Kidney glomerular epithelial cell (primary cell): ENCODE measurements at regions not wholly inside any gene's neighbourhood (a gene's known extent, or its start where the extent isn't known, plus 50 kb on each side); places are given as distances from the start of the nearest gene placed in this dataset.
"Not testable (repeated sequence)": the region's sequence is repeated elsewhere in the genome, so short reads cannot be mapped to it uniquely, and the experiment has no call there.

ENCODE experiments used
- DNase-seq: peaks from one replicate; lab custom pipeline; 2025; lab: John Stamatoyannopoulos, UW

GRCh38 chr21:33993286-33994231 lies 78.0 kb upstream of the ATP5PO start:
- DNase-seq, result no peak

- not testable (repeated sequence) for DNase-seq
These were observed 76.8 kb upstream of the ATP5PO start for GRCh38 chr21:33992412-33992811.

GRCh38 chr21:33991133-33991532 lies 75.5 kb upstream of the ATP5PO start:
- no peak for DNase-seq

GRCh38 chr21:33989440-33989839 lies 73.8 kb upstream of the ATP5PO start:
- no peak for DNase-seq

GRCh38 chr21:33988237-33989017 lies 72.8 kb upstream of the ATP5PO start:
- DNase-seq, result no peak

- DNase-seq, result no peak
These were observed 71.9 kb upstream of the ATP5PO start for GRCh38 chr21:33987461-33987860.

GRCh38 chr21:33985117-33986050 lies 69.8 kb upstream of the ATP5PO start:
- no peak for DNase-seq

- DNase-seq, result no peak
These were observed 68.4 kb upstream of the ATP5PO start for GRCh38 chr21:33984021-33984481.

GRCh38 chr21:33981391-33982101 lies 65.9 kb upstream of the ATP5PO start:
- no peak for DNase-seq

GRCh38 chr21:33980276-33980916 lies 64.8 kb upstream of the ATP5PO start:
- DNase-seq, result no peak

- no peak for DNase-seq
These were observed 63.0 kb upstream of the ATP5PO start for GRCh38 chr21:33978585-33978984.

GRCh38 chr21:33977721-33978369 lies 62.2 kb upstream of the ATP5PO start:
- no peak for DNase-seq

GRCh38 chr21:33977017-33977720 lies 61.6 kb upstream of the ATP5PO start:
- no peak for DNase-seq

GRCh38 chr21:33976082-33977016 lies 60.7 kb upstream of the ATP5PO start:
- peak; percentile 88 for DNase-seq

GRCh38 chr21:33975548-33976081 lies 60.0 kb upstream of the ATP5PO start:
- peak; percentile 51 for DNase-seq

GRCh38 chr21:33974513-33975468 lies 59.2 kb upstream of the ATP5PO start:
- no peak for DNase-seq

- DNase-seq, result peak; percentile 14
These were observed 57.7 kb upstream of the ATP5PO start for GRCh38 chr21:33973268-33973667.
